ENCODE measurements at regions not wholly inside any gene's neighbourhood (a gene's known extent, or its start where the extent isn't known, plus 50 kb on each side); places are given as distances from the start of the nearest gene placed in this dataset.

GRCh38 chr1:63082766-63083165 is 239.6 kb upstream of the FOXD3 start:
- no peaks in the 10 kb centered on the region for H3K9me3 ChIP-seq (replicated peaks; ENCODE audit: low read length)
- no peaks in the 10 kb centered on the region for H3K4me1 ChIP-seq (ENCODE audit: control insufficient read depth, insufficient read depth, low read length)
- no peak overlapping the region for H3K4me3 ChIP-seq (ENCODE audit: low read length)
- peaks cover 6% of the 10 kb centered on the region for H3K27me3 ChIP-seq (ENCODE audit: control insufficient read depth, insufficient read depth, low read length)
- no peak overlapping the region for H3K9ac ChIP-seq (ENCODE audit: low read depth, low read length)
- H3K36me3 ChIP-seq (ENCODE audit: insufficient read depth, low read length): no peaks in the 10 kb centered on the region
- no peak overlapping the region for H3K4me2 ChIP-seq (ENCODE audit: low read length)

- Histone ChIP-seq H3K4me2 (ENCODE audit: low read length) (no peak overlapping the region), H3K36me3 (ENCODE audit: insufficient read depth, low read length) (no peaks in the 10 kb centered on the region), H3K9ac (ENCODE audit: low read depth, low read length) (no peak overlapping the region), H3K27me3 (ENCODE audit: control insufficient read depth, insufficient read depth, low read length) (peaks cover 6% of the 10 kb centered on the region), H3K4me3 (ENCODE audit: low read length) (no peak overlapping the region), H3K4me1 (ENCODE audit: control insufficient read depth, insufficient read depth, low read length) (no peaks in the 10 kb centered on the region), H3K9me3 (replicated peaks; ENCODE audit: low read length) (no peaks in the 10 kb centered on the region)
These were observed 234.4 kb upstream of the FOXD3 start for GRCh38 chr1:63087966-63088365.

- no peak overlapping the region for H3K4me3 ChIP-seq (ENCODE audit: low read length)
These were observed 223.2 kb upstream of the FOXD3 start for GRCh38 chr1:63099188-63099587.

GRCh38 chr1:63101336-63101735 is 221.0 kb upstream of the FOXD3 start:
- no peaks in the 10 kb centered on the region for H3K36me3 ChIP-seq (ENCODE audit: insufficient read depth, low read length)
- H3K4me3 ChIP-seq (ENCODE audit: low read length): no peak overlapping the region
- no peak overlapping the region for H3K9ac ChIP-seq (ENCODE audit: low read depth, low read length)
- H3K4me2 ChIP-seq (ENCODE audit: low read length): no peak overlapping the region
- H3K27me3 ChIP-seq (ENCODE audit: control insufficient read depth, insufficient read depth, low read length): no peaks in the 10 kb centered on the region
- H3K9me3 ChIP-seq (replicated peaks; ENCODE audit: low read length): no peaks in the 10 kb centered on the region
- no peaks in the 10 kb centered on the region for H3K4me1 ChIP-seq (ENCODE audit: control insufficient read depth, insufficient read depth, low read length)

More at GRCh38 chr1:63099188-63099587, 223.2 kb upstream of the FOXD3 start:
- Histone ChIP-seq H3K27me3 (ENCODE audit: control insufficient read depth, insufficient read depth, low read length) (no peaks in the 10 kb centered on the region), H3K9me3 (replicated peaks; ENCODE audit: low read length) (no peaks in the 10 kb centered on the region), H3K36me3 (ENCODE audit: insufficient read depth, low read length) (no peaks in the 10 kb centered on the region), H3K4me2 (ENCODE audit: low read length) (no peak overlapping the region), H3K9ac (ENCODE audit: low read depth, low read length) (no peak overlapping the region), H3K4me1 (ENCODE audit: control insufficient read depth, insufficient read depth, low read length) (no peaks in the 10 kb centered on the region)

- Histone ChIP-seq H3K36me3 (ENCODE audit: insufficient read depth, low read length) (no peaks in the 10 kb centered on the region), H3K27me3 (ENCODE audit: control insufficient read depth, insufficient read depth, low read length) (no peaks in the 10 kb centered on the region), H3K4me3 (ENCODE audit: low read length) (no peak overlapping the region)
These were observed 218.7 kb upstream of the FOXD3 start for GRCh38 chr1:63103682-63104081.

GRCh38 chr1:63107066-63107465 is 215.3 kb upstream of the FOXD3 start:
- no peaks in the 10 kb centered on the region for H3K36me3 ChIP-seq (ENCODE audit: insufficient read depth, low read length)
- peaks cover 4% of the 10 kb centered on the region for H3K4me1 ChIP-seq (ENCODE audit: control insufficient read depth, insufficient read depth, low read length)
- no peak overlapping the region for H3K9ac ChIP-seq (ENCODE audit: low read depth, low read length)
- H3K4me3 ChIP-seq (ENCODE audit: low read length): no peak overlapping the region
- H3K9me3 ChIP-seq (replicated peaks; ENCODE audit: low read length): no peaks in the 10 kb centered on the region
- H3K27me3 ChIP-seq (ENCODE audit: control insufficient read depth, insufficient read depth, low read length): peaks cover 13% of the 10 kb centered on the region
- no peak overlapping the region for H3K4me2 ChIP-seq (ENCODE audit: low read length)

More at GRCh38 chr1:63103682-63104081, 218.7 kb upstream of the FOXD3 start:
- Histone ChIP-seq H3K9me3 (replicated peaks; ENCODE audit: low read length) (no peaks in the 10 kb centered on the region), H3K9ac (ENCODE audit: low read depth, low read length) (no peak overlapping the region), H3K4me1 (ENCODE audit: control insufficient read depth, insufficient read depth, low read length) (no peaks in the 10 kb centered on the region), H3K4me2 (ENCODE audit: low read length) (no peak overlapping the region)

GRCh38 chr1:63108206-63108605 is 214.2 kb upstream of the FOXD3 start:
- H3K27me3 ChIP-seq (ENCODE audit: control insufficient read depth, insufficient read depth, low read length): peaks cover 13% of the 10 kb centered on the region
- H3K4me2 ChIP-seq (ENCODE audit: low read length): no peak overlapping the region
- H3K36me3 ChIP-seq (ENCODE audit: insufficient read depth, low read length): no peaks in the 10 kb centered on the region
- H3K9me3 ChIP-seq (replicated peaks; ENCODE audit: low read length): no peaks in the 10 kb centered on the region
- no peak overlapping the region for H3K9ac ChIP-seq (ENCODE audit: low read depth, low read length)
- H3K4me1 ChIP-seq (ENCODE audit: control insufficient read depth, insufficient read depth, low read length): peaks cover 8% of the 10 kb centered on the region
- no peak overlapping the region for H3K4me3 ChIP-seq (ENCODE audit: low read length)

- Histone ChIP-seq H3K4me1 (ENCODE audit: control insufficient read depth, insufficient read depth, low read length) (peaks cover 18% of the 10 kb centered on the region), H3K9ac (ENCODE audit: low read depth, low read length) (no peak overlapping the region), H3K27me3 (ENCODE audit: control insufficient read depth, insufficient read depth, low read length) (peaks cover 13% of the 10 kb centered on the region), H3K36me3 (ENCODE audit: insufficient read depth, low read length) (no peaks in the 10 kb centered on the region), H3K9me3 (replicated peaks; ENCODE audit: low read length) (no peaks in the 10 kb centered on the region), H3K4me3 (ENCODE audit: low read length) (no peak overlapping the region), H3K4me2 (ENCODE audit: low read length) (no peak overlapping the region)
These were observed 210.0 kb upstream of the FOXD3 start for GRCh38 chr1:63112155-63112900.

- H3K27me3 ChIP-seq (ENCODE audit: control insufficient read depth, insufficient read depth, low read length): peaks cover 1% of the 10 kb centered on the region
- no peak overlapping the region for H3K4me2 ChIP-seq (ENCODE audit: low read length)
- H3K9me3 ChIP-seq (replicated peaks; ENCODE audit: low read length): no peaks in the 10 kb centered on the region
- H3K36me3 ChIP-seq (ENCODE audit: insufficient read depth, low read length): no peaks in the 10 kb centered on the region
- H3K9ac ChIP-seq (ENCODE audit: low read depth, low read length): no peak overlapping the region
- peaks cover 18% of the 10 kb centered on the region for H3K4me1 ChIP-seq (ENCODE audit: control insufficient read depth, insufficient read depth, low read length)
- H3K4me3 ChIP-seq (ENCODE audit: low read length): no peak overlapping the region
These were observed 206.8 kb upstream of the FOXD3 start for GRCh38 chr1:63115527-63115926.

- no peaks in the 10 kb centered on the region for H3K27me3 ChIP-seq (ENCODE audit: control insufficient read depth, insufficient read depth, low read length)
- peaks cover 18% of the 10 kb centered on the region for H3K4me1 ChIP-seq (ENCODE audit: control insufficient read depth, insufficient read depth, low read length)
- H3K36me3 ChIP-seq (ENCODE audit: insufficient read depth, low read length): no peaks in the 10 kb centered on the region
- no peaks in the 10 kb centered on the region for H3K9me3 ChIP-seq (replicated peaks; ENCODE audit: low read length)
- H3K9ac ChIP-seq (ENCODE audit: low read depth, low read length): no peak overlapping the region
- H3K4me3 ChIP-seq (ENCODE audit: low read length): no peak overlapping the region
- H3K4me2 ChIP-seq (ENCODE audit: low read length): no peak overlapping the region
These were observed 206.4 kb upstream of the FOXD3 start for GRCh38 chr1:63116016-63116415.

- Histone ChIP-seq H3K36me3 (ENCODE audit: insufficient read depth, low read length) (no peaks in the 10 kb centered on the region), H3K9me3 (replicated peaks; ENCODE audit: low read length) (no peaks in the 10 kb centered on the region), H3K4me3 (ENCODE audit: low read length) (no peak overlapping the region), H3K27me3 (ENCODE audit: control insufficient read depth, insufficient read depth, low read length) (no peaks in the 10 kb centered on the region), H3K4me1 (ENCODE audit: control insufficient read depth, insufficient read depth, low read length) (peaks cover 19% of the 10 kb centered on the region), H3K4me2 (ENCODE audit: low read length) (no peak overlapping the region), H3K9ac (ENCODE audit: low read depth, low read length) (no peak overlapping the region)
These were observed 202.7 kb upstream of the FOXD3 start for GRCh38 chr1:63119575-63120155.

GRCh38 chr1:63122079-63122478 is 200.3 kb upstream of the FOXD3 start:
- H3K4me3 ChIP-seq (ENCODE audit: low read length): no peak overlapping the region
- H3K4me2 ChIP-seq (ENCODE audit: low read length): no peak overlapping the region
- no peaks in the 10 kb centered on the region for H3K36me3 ChIP-seq (ENCODE audit: insufficient read depth, low read length)
- H3K27me3 ChIP-seq (ENCODE audit: control insufficient read depth, insufficient read depth, low read length): no peaks in the 10 kb centered on the region
- peaks cover 24% of the 10 kb centered on the region for H3K4me1 ChIP-seq (ENCODE audit: control insufficient read depth, insufficient read depth, low read length)
- H3K9me3 ChIP-seq (replicated peaks; ENCODE audit: low read length): no peaks in the 10 kb centered on the region
- H3K9ac ChIP-seq (ENCODE audit: low read depth, low read length): no peak overlapping the region

All from skeletal muscle satellite cell (primary cell).